HG03139 (cell line): ENCODE measurements at regions not wholly inside any gene's neighbourhood (a gene's known extent, or its start where the extent isn't known, plus 50 kb on each side); places are given as distances from the start of the nearest gene placed in this dataset.

Experiments
- ATAC-seq: cut with Tn5 transposase; IDR thresholded peaks from one replicate; pipeline ENCODE4 v1.9.1; 2021; ENCODE audit not compliant: unreplicated experiment

DNA sequence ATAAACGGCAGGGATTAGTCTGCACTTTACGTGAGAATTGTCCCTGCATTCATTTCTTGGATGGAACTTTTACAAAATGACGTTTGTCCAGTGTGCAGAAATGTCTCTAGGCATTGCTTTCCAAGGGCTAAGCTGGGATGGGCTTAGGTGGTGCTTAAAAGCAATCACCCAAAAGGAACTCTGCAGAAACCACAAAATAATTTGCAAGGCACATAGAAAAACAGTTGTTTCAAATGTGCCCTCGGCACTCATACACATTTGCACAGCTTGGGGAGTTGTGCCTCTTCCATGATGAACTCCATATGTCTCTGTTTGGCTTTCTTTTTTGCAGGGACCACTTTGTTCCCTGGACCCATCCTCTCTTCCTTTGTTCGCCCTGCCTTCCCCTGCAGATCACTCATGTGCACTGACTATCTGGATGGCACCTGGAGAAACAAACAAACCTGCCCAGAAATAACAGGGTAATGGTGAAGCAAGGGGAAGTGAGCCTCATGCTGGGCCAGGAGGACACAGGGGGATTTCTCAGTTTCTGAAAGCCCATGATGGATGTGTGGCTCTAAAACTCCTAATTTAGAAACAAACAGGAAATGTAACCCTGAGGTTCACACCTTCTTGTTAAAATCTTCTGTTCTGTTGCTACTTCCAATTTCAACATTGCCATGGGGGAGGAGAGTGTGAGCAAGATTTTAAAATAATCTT, 150.2 kb downstream of the SNX19 start:
- peak; percentile 64 for ATAC-seq

DNA sequence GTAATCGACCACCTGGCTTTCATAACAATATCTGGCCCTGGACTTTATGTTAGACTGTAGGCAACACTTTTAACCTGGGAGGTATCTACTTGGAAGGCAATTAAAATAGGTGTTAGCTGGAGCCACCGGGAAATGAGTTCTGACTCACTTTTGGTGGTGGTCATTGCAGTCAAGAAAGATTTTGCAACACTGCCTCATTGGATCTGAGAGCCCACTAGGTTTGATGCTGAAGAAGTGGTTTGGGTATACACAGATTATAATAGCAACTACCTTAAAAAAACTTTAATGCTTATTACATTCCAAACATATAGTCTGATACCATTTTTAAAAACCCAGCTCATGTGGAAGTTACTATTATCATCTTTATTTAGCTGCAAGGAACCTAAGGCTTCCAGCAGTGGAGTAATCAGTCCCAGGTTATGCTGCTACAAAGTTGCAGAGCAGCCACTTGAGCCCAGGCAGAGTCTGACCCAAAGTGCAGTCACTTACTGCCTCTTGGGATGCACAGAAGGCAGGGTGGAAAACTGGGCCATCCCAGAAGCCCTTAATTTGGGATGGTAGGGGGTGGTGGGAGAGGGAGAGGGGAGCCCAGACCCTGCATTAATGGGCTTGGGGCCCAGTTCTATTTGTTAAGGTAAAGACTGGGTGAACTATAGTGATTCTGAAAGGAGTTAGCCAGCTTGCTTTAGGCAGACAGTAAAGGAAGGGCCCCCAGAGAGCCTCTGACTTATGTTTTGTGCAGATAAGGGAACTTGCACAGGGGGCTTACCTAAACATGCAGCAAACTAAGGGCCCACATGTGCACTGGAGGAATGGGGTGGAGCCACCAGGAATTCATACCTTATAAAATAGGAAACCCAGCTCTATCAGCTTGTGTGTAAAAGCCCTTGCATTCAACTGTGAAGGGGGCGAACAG, 149.4 kb downstream of the SNX19 start:
- ATAC-seq = no peak

DNA sequence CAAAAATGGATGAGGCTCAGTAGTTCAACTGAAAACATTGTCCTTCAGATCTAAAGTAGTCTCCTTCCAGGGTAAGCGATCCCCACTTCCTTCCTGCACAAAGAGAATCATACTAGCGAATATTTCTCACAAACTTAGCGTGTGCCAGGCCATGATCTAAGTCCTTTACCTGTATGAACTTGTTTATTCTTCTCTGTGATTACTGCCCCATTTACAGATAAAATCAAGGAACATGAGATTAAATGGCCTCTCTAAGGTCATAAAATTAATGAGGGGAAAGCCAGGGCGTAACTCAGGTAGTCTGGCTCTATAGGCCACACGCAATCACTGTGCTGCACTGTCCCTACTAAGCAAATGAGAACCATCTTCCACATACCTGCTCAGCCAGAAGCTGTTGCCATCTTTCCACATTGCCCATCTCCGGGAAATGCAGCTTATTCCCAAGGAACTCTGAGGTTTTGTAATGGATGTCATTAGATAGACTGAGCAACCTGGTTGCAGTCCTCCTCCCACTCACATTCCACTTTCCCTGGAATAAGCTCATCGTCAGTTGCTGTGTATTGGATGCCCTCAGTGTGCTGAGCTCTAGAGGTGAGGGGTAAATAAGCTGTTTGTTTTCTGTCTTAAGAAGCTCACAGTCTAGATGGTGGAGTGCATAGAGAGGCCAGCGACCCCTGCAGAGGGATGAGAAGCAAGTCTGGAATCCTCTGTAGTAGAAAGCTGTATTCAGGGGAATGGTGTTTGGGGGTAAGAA, 146.3 kb downstream of the SNX19 start:
- no peak for ATAC-seq

DNA sequence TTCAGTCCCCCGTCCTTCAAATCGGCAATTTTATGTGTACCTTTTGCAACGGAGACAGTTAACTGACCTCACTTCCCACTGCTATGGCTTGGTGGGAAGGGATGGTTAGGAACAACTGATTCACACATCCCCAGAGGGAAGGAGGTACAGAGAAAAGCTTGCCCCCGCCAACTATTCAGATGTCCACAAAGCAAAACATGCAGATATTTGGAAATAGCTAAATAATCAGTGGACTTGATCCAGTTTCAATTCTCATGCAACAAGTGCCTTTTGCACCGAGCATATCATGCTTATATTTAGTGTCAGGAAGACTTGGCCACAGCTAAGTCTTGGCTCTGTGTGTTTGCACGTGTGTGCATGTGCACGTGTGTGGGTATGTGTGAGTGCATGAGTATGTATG, 144.6 kb downstream of the SNX19 start:
- no peak for ATAC-seq

DNA sequence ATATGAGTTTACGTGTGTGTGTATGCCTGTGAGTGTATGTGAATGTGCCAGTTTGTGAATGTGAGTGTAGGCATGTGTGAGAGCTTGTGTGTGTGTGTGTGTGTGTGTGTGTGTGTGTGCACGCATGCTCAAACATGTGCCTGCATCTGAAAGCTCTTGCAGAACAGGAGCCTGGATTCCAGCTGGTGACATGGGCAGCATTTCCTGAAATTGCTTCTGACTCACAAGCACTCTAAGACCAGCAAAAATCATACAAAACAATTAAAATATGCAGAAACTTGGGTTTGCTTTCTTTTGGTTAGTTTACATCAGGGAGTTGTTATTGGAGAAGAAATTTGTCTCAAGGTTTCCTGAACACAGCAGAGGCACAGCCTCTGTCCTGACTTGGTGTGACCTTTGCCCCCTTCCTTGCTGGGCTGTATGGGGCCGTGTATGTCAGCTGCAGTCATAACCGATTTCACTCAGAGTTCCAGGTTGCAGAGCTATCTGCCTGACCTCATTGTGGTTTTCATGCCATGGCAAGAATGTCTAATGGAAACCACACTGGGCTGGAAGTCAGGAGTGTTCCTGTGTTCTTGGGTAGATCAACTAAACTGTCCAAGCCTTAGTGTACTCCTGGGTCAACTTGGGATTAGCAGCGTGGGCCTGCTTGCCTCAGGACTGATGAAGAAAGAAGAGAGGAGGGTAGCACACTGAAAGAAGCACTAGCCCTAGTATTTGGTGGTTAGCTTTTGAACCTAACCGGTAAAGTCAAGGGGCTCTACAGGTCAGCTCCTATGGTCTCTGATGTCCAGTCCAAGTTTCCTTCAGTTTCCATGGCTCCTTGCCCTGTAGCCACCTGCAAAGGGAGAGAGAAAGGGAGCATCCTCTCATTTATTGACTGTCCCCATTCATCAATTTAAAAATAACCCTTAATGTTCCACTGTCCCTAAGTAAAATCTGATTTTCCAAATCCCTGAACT, 143.7 kb downstream of the SNX19 start:
- ATAC-seq = no peak

DNA sequence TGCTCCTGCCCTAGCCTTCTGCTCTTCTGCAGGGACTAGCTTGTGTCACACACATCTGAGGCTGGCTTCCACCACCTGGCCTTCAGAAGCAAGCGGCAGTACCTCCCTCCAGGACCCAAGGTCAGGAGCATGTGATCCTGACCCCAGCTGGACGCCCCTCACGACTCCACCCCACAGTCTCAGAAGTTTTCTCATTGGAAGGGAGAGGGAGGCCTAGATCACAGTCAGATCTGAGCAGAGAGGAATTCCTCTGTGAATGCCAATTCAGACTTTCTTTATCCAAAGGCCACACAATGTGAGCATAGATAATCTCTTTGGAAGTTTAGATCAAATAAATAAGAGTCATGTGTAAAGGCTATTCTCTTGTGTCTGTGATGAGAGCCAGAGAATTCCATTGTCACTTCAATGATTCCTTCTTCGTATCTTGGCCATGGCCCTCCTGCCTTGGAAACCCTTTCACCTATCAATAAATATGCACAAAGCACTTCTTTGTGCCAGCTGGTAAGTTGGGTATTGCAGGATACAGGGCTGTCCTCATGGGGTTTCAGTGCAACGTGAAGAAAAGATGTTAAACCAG, 142.9 kb downstream of the SNX19 start:
- ATAC-seq = no peak

DNA sequence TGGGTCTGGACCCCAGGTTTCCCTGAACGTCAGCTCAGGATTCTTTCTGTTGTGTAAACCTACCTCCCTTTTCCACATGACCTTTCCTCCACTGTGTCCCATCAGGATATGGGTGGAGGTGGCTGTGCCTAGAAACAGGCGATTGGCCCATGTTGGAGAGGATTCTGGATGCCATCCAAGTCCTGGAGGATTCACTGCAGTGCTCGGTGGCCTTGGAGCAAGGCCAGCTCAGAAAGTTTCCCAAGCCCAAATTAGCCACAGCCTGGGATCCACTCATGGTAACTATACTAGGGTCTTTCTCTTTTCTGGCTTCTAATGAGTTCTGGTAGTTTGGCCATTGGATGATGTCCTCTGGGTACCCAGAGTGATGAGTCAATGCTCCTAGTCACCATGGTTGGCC, 141.6 kb downstream of the SNX19 start:
- ATAC-seq = no peak

DNA sequence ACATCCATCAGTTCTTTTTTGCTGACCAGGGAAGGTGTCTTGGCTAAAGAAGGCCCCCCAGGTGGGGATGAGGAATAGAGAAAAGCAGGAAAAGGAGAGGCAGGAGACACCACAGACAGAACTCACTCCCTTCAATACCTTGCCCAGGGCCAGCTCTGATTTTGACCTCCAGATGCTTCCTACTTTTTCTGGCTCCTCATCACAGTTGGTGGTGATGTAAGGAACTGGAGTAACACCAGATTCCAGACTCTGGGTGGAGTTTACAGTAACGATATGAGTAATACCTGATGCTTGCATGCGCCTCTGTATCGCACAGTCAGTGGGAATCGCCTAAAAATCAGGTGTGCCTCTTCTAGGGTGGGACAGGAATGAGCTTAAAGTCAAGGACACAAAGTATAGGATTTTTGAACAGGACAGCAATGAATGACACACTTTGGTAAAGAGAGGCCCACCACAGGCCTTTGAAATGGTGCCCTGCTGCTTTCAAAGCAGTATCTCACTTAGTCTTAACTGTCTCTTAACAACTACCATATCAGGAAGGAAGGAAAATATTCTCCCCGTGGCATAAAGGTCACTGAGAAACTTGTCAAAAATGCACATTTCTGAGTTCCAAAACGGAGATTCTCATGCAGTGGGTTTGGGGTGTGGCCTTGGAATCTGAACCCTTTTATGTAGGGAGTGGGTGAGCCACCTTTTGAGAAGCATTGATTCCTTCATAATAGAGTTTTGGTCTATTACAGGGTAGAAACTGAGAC, 140.8 kb downstream of the SNX19 start:
- no peak for ATAC-seq

DNA sequence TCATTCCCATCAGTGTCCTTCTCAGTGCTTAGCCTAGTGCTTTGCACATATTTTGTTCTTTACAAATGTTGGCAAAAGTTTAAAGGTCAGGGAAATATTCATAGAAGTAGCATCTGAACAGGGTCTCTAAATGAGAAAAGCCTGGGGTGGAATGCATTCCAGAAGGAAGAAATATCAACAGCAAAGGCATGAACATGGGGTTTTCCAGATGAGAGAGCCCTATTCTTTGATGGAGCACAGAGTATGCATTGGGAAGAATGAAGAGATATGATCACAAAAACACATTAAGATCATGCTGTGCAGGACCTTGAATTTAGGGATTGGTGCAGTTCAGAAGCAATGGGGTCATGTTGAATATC, 140.2 kb downstream of the SNX19 start:
- ATAC-seq = no peak

DNA sequence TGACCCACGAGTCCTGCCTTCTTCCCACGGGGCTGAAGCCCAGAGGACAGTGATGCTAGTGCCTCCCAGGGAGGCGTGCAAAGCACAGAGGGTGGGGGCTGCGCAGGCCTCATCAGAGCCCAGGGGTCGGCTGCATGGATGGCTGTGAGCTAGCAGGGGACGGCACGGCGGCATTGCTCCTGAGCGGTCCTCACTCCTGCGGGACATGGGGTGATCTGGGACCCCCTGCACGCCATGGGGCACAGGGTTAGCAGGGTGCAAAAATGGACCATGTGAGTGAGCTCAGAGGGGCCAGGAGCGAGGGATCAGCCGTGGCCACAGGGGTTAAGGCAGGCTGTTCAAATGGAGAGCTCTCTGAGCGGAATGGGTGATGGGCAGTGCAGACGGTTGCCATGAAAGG, 138.3 kb downstream of the SNX19 start:
- ATAC-seq = no peak

DNA sequence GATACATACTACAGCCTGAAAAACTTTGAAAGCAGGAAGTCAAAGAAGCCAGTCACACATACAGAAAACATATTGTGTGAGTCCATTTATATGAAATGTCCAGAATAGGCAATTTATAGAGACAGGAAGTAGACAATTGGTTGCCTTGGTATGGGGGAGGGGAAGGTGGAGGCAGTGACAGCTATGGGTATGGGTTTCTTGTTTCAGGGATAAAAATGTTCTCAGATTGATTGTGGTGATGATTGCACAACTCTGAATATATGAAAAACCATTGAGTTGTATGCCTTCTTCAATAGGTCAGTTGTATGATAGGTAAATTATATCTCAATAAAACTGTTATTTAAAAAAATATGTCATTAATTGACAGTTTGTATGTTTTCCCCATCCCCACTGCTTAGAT, 137.6 kb downstream of the SNX19 start:
- ATAC-seq = no peak

DNA sequence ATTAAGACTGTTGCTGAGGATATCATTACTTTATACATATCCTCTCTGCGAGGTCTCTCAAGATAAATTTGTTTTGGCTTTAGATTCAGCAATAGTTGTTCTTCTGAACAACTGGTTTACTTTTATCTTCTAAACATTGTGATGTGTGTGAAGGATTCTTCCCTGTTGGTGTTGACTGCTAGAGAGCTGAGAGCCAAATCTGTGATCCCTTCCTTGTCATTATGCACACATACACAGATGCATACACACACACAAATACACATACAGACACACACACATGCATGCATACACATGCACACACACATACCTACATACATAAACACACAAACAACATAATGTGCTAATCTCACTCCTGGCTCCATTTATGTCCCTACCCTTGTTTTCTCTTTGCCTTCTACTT, 137.0 kb downstream of the SNX19 start:
- ATAC-seq = no peak

DNA sequence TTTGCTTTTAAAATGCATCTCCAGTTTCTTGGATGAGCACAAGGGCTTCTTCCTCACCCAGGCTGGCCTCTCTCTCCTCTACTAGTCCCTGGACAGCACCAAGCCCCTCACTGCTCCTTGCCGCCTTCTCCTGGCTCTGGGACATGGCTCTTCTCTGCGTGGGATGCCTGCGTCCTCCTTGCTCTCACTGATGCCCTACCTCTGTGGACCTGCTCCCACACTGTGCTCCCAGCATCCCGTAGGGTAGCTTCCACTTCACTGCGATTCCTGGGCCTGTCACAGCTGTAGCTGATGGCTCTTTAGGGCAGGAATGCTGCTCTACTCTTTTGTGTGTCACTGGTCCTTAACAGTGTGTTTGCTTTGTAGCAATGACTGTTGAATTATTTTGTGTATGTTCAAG, 136.3 kb downstream of the SNX19 start:
- ATAC-seq = no peak

DNA sequence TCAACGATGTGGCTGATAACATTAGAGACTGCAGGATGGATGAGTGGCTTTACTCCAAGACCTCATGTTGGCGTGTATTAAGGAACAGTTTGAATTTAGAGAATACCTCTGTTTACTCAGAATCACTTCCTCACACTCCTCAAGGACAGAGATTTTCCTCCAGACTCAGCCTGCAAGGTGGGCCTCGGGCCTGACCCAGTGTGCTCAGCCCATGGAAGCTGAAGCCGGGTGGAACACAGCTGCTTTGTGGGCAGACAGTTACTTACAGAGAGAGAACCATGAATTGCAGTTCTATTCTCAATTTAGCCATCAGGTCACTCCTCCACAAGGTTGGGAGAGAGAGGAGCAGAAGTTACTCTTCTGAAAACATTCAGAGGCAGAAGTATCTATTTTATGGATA, 135.8 kb downstream of the SNX19 start:
- ATAC-seq = no peak

DNA sequence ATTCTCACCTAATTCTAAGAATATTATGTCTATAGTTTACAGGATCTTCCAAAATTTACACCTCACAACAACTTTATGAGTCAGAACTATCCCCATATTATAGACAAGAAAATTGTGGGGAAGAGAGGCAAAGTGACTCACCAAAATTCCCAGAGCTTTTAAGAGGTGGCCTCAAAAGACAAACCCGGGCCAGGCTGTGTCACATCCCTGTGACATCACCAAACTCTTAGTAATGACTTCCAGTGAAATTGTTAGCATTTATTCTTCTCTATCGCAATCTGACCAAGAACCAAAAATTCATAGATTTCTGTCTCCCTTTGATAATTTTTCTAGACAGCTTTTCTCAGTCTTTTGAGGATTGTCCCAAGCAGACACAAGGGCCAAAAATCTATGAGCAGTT, 134.3 kb downstream of the SNX19 start:
- no peak for ATAC-seq

DNA sequence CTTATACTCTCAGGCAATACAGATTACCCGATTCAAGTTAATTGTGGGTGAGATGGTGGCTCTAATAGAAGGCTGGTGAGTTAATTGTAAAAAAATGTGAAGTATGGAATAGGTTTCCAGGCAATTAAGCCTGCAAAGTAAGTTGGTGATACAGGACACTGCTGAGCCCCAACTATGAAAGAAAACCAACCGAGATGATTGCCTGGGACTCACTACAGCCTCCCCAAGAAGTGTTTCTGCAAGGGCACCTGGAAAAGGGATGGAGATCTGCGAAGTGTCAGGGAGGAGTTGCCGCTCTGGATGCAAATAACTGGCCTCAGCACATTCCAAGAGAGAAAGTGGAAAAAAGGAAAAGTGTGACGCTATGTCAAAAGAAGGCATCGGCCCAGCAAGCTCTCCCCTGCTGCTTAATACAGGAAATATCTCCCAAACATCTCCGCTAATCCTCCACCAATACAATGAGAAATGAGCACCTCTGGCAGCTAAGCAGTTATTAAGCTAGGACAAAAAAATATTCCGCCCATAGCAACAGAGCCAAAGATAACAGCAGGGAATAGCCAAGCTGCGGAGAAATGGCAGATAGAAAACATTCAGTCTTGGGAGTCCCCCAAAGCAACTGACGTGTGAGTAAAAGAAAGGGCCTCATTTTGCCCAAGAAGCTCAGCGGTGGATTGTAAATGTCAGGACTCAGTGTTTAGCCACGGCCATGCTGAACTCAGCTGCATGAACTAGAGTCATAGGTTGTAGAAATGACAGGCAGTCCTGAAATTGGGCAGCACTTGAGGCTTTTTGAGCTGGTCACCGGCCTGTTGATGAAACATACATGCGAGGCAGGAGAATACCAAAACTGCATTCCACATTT, 133.7 kb downstream of the SNX19 start:
- ATAC-seq = no peak

DNA sequence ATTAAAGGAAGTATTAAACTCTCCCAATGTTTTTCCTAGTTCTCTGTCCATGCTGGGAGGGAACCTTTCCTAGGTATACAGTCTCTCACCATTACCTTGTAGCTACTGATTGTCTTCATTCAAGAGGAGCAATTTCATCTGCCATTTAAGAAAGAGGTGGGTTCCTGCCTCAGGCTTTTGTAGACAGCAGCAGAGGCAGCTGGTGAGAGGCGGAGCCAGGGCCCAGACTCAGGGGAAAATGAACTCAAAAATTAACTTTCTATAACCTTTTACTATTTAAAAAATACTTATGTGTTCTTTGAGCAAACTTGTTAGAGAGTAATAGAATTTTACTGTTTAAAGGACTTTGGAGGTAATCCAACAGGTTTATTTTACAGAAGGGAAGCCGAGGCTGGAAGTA, 133.0 kb downstream of the SNX19 start:
- ATAC-seq = no peak

DNA sequence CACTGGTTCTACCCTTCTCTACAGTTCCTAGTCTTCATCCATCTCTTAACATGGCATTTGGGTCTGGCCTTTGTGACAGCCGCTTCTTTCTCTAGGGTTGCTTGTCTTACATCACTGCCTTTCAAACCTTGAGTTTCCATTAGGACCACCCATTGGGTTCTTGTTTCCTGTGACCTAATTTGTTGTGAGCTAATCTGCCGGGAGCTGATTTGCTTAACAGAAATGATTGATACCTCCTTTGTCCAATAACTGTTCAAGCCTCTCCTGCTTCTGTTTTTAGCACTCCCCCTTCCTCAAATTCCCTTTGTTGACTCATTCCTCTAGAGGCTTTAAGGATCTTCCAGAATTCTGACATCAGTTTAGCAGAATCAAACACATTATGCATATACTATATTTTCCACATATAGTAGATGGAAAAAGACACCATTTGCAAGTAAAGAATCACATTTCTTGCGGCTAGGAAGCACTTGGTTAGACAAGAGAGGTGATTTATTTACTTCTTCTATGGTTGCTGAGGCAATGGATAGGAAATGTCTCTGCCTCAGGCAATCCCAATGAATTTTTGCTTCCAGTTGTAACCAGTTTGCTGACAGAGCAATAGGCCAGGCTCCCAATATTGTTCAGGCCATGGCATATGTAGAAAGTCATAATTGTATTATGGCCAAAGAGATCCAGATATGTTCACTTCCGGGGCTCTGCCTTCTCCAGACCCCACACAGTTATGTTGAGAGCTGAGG, 130.7 kb downstream of the SNX19 start:
- ATAC-seq = no peak
